NCI-H460 (cell line): ENCODE measurements at regions not wholly inside any gene's neighbourhood (a gene's known extent, or its start where the extent isn't known, plus 50 kb on each side); places are given as distances from the start of the nearest gene placed in this dataset.
A peak's percentile ranks its signal among the peaks of the same experiment; 100 is the strongest.
"Not testable (repeated sequence)": the region's sequence is repeated elsewhere in the genome, so short reads cannot be mapped to it uniquely, and the experiment has no call there.

Experiments
- DNase-seq: peaks from one replicate; pipeline ENCODE4 v3.0.0-alpha.2; 2016; ENCODE audit warnings: low read depth; ENCODE audit errors: extremely low read depth

- DNase-seq: no peak
Measured at GRCh38 chr9:31028137-31028536, 1356.3 kb upstream of the ACO1 start.

GRCh38 chr9:31030741-31031202 is 1353.7 kb upstream of the ACO1 start:
- DNase-seq: peak; percentile 5

GRCh38 chr9:31032206-31032605 is 1352.2 kb upstream of the ACO1 start:
- no peak for DNase-seq

- no peak for DNase-seq
Measured at GRCh38 chr9:31034311-31034710, 1350.1 kb upstream of the ACO1 start.

DNA sequence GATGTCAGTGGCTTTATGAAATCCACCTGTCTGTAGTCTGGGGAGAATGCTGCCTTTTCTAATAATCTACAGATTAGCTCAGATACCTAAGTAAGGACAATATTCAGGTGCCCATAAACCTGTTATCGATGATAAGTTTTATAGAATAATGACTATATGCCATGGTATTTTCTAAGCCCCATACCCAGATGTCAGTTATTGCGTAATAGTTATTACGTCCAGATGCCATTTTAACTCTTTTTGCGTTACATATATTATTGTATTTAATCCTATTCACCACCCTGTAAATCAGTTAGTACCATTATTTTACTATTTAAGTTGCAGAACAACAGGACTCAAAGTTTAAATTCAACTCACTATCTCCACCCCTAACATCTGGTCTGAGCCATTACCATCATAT is 1343.9 kb upstream of the ACO1 start:
- DNase-seq: no peak

DNA sequence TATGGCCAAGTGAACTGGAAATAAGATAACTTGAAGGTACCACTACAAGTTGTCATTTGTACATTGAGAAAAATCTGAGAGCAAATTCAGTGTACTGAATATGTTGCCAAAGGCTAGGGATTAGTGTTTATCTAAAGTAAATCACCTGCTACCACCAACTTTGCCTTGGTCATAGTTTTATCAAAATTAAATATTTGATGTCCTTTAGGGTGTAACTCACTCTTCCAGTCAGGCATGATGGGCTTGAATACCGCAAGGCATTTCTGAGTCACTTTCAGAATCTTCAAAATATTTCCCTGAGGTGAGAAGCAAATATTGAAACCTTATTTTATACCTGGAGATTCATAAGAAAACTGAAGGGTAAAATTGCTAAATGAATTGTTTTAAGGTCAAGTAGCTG is 1338.6 kb upstream of the ACO1 start:
- no peak for DNase-seq

DNA sequence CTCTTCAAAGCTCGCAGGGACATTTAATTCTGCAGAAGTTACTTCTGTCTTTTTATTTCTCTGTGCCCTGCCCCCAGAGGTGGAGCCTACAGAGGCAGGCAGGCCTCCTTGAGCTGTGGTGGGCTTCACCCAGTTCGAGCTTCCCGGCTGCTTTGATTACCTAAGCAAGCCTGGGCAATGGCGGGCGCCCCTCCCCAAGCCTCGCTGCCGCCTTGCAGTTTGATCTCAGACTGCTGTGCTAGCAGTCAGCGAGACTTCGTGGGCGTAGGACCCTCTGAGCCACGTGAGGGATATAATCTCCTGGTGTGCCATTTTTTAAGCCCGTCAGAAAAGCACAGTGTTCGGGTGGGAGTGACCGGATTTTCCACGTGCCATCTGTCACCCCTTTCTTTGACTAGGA is 1322.9 kb upstream of the ACO1 start:
- not testable (repeated sequence) for DNase-seq

- no peak for DNase-seq
Measured at GRCh38 chr9:31065691-31066090, 1318.8 kb upstream of the ACO1 start.

GRCh38 chr9:31067418-31067817 is 1317.0 kb upstream of the ACO1 start:
- DNase-seq: no peak

DNA sequence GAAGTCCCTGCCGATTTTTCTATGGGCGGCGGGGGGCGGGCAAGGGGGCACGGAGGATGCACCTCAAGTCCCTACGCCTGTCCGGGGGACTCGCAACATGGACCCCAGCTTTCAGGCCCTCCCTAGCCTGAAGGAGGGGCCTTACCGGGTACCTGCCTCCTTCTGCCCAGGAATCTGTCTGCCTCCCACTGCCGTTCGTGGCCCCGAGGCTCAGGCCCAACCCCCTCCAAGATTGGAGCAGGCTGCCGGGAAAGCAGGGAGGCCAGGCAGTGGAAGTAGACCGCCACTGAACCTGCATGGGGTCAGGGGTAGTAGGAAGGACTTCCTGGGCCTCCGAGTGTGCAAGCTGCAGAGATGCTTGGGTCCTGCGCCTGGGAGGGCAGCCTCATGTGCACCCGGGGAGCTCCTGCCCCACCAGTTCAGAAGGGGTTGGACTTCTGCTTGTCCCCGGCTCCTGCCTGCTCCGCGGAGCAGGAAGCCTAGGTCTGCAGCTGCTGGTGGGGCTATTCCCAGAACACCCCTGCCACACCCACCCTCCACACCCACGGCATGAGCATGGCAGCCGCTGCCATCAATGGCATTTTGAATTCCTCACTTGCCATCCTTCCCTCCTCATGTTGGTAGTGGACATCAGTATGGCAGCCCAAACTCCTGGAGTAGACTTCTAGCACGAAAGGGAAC is 1312.7 kb upstream of the ACO1 start:
- DNase-seq: no peak

DNA sequence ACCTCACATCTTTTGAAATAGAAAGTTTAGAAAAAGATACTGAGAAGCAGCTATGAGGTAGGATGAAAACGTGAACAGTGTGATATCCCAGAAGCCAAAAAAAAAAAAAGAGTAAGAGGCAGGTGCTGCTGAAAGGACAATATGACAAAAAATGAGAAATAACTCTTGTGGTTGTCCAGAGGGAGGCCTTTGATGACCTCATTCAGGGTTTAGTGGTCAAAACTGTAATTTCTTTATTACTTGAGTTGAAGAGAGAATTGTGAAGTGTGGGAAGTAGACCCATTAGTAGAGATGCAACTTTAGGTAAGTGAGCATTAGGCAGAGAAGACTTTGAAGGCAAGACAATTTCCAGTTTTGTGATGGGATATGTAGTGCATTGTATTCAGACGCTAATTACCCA is 1306.3 kb upstream of the ACO1 start:
- DNase-seq: no peak

GRCh38 chr9:31084350-31084749 is 1300.1 kb upstream of the ACO1 start:
- DNase-seq: no peak

GRCh38 chr9:31089549-31090221 is 1294.8 kb upstream of the ACO1 start:
- DNase-seq: no peak

DNA sequence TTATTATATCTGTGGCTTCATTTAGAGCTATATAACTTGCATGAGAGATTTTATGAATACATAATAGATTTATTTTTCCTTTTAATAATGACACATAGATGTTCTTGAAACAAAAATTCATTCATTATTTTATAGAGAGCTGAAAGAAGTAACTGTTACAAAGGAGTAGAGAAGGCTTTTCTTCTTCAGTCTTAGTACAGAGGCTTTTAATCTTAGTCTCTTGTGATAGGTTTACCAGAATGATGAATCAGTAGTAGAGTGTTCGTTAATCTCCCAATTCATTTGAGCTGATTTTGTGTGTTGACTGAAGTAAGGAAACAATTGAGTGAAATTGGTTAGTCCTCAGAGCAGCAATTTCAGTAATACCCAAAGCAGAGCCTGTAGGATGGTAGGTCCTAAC is 1284.1 kb upstream of the ACO1 start:
- DNase-seq: no peak

DNA sequence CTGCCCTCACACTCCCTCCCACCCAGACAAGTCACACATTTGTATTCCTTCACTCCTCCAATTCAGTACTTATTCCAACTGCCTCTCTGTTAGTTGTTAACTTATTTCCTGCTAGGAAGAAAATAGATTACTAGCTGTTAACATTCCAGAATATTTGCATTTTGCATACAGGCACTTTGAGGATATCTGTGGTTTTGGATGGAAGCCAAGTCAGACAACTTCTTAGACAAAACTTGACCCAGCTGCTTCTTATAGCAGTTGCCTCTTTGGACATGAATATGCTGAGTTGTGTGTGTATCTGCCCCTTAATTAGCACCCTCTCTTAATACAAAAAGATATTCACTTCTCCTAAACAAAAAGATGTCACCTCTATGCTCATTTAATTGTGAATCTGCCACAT is 1280.6 kb upstream of the ACO1 start:
- no peak for DNase-seq

DNA sequence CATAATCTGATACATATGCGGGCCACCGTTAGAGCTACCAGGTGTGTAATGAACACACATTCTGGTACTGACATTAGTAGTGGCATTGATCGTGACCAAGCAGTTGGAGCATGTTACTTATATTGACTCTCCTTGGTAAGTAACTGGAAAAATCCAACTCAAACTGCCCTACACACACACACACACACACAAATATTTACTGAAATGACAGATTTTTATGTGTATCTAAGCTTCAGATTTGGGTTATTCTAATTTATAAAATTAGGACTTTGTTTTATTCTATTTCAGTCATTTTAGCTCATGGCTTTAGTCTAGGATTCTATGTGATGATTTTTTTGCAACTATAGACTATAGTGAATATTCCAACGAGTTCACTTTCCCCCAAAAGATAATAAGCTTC is 1280.2 kb upstream of the ACO1 start:
- no peak for DNase-seq

GRCh38 chr9:31112491-31112890 is 1272.0 kb upstream of the ACO1 start:
- no peak for DNase-seq

GRCh38 chr9:31114346-31114745 is 1270.1 kb upstream of the ACO1 start:
- DNase-seq: no peak

- DNase-seq: peak; percentile 30
Measured at GRCh38 chr9:31119890-31120454, 1264.5 kb upstream of the ACO1 start.

- DNase-seq: no peak
Measured at GRCh38 chr9:31124389-31124788, 1260.1 kb upstream of the ACO1 start.

DNA sequence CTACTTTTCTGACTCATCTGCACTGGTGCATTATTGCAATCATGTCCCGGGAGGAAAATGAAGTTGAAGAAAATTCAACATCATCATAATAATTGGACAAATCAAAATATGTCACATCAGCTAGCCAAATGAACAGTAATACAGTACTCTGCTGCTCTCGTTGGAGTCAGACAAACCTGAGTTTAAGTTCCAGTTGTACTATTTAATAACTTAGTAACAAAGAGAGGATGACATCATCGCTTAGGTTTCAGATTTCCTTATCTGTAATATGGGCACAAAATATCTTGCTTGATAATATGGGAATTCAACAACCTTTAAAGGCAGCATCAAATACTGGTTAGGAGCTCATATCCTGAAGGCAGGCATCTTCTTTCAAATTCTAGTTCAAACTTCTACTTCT is 1248.9 kb upstream of the ACO1 start:
- no peak for DNase-seq

- DNase-seq: no peak
Measured at GRCh38 chr9:31136524-31136923, 1247.9 kb upstream of the ACO1 start.
